ENCODE measurements at regions not wholly inside any gene's neighbourhood (a gene's known extent, or its start where the extent isn't known, plus 50 kb on each side); places are given as distances from the start of the nearest gene placed in this dataset.

DNA sequence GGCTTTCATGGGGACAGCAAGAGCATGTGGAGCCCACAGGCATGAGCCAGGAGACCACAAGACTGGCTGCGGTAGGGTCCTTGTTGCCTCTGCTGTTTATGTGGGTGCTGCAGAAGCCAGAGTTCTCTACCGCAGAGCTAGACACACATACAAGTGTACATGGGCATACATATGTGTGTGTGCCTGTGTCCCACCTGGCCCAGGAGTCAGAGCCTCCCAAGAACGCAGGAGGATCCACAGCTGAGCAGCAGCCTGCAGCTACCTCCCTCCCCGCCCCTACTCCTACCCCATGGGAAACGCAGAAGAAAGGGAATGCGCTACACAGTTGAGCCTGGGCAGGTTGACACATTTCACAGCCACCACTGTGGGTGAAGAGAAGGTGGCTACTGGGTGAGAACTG lies 438.1 kb upstream of the SMIM21 start:
- no peak overlapping the region for H3K9ac ChIP-seq (ENCODE audit: insufficient read depth, low read length)
- no peaks in the 10 kb centered on the region for H3K9me3 ChIP-seq (ENCODE audit: control insufficient read depth, insufficient read depth, low read depth, low read length)
- DNase-seq (ENCODE audit: low read depth in 2 of 2) = no peak
- H4K20me1 ChIP-seq (ENCODE audit: control insufficient read depth, extremely low read depth, insufficient read depth, low read length) = no peaks in the 10 kb centered on the region
- H3K27ac ChIP-seq (ENCODE audit: insufficient read depth, low read length) = no peak overlapping the region
- no peak overlapping the region for H3K4me3 ChIP-seq (replicated peaks in 1 of 4; ENCODE audit: control extremely low read depth in 1 of 4, insufficient read depth in 1 of 4, low read depth in 3 of 4, low read length in 4 of 4)
- no peak overlapping the region for H3K4me2 ChIP-seq (ENCODE audit: extremely low read depth, insufficient read depth, low read length)
- H3K36me3 ChIP-seq (ENCODE audit: control insufficient read depth, insufficient read depth, low read length) = no peaks in the 10 kb centered on the region
- no peaks in the 10 kb centered on the region for H3K79me2 ChIP-seq (ENCODE audit: control insufficient read depth, insufficient read depth, low read length)
- H3K4me1 ChIP-seq (ENCODE audit: control insufficient read depth, extremely low read depth, insufficient read depth, low read length) = no peaks in the 10 kb centered on the region
- H2AFZ ChIP-seq (ENCODE audit: low read length) = no peak overlapping the region
- no peaks in the 10 kb centered on the region for H3K27me3 ChIP-seq (ENCODE audit: control insufficient read depth, insufficient read depth, low read length)
- no peak for TF ChIP-seq EZH2 (IDR thresholded peaks at IDR 0.05; ENCODE audit: low read length, missing control alignments)
- TF ChIP-seq, protein P1, sequence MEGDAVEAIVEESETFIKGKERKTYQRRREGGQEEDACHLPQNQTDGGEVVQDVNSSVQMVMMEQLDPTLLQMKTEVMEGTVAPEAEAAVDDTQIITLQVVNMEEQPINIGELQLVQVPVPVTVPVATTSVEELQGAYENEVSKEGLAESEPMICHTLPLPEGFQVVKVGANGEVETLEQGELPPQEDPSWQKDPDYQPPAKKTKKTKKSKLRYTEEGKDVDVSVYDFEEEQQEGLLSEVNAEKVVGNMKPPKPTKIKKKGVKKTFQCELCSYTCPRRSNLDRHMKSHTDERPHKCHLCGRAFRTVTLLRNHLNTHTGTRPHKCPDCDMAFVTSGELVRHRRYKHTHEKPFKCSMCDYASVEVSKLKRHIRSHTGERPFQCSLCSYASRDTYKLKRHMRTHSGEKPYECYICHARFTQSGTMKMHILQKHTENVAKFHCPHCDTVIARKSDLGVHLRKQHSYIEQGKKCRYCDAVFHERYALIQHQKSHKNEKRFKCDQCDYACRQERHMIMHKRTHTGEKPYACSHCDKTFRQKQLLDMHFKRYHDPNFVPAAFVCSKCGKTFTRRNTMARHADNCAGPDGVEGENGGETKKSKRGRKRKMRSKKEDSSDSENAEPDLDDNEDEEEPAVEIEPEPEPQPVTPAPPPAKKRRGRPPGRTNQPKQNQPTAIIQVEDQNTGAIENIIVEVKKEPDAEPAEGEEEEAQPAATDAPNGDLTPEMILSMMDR (conservative IDR thresholded peaks at IDR 0.05 in 1 of 2, IDR thresholded peaks at IDR 0.05 in 1 of 2; ENCODE audit: low read depth in 1 of 2, low read length in 2 of 2) = no peak

DNA sequence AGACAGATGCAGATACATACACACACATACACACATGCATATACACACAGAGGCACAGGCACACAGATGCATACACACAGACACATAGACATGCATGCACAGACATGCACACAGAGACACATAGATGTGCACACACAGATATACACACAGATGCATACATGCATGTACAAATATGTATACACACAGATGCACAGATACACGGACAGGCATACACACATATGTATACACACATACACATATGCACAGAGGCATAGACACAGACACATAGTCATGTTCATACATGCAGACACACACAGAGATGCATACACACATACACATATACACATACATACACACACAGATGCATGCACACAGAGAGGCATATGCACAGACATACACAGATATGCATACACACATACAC lies 437.3 kb upstream of the SMIM21 start:
- no peak for DNase-seq (ENCODE audit: low read depth in 2 of 2)
- no peaks in the 10 kb centered on the region for H3K27me3 ChIP-seq (ENCODE audit: control insufficient read depth, insufficient read depth, low read length)
- no peak overlapping the region for H3K9ac ChIP-seq (ENCODE audit: insufficient read depth, low read length)
- H3K9me3 ChIP-seq (ENCODE audit: control insufficient read depth, insufficient read depth, low read depth, low read length) = no peaks in the 10 kb centered on the region
- H3K79me2 ChIP-seq (ENCODE audit: control insufficient read depth, insufficient read depth, low read length) = no peaks in the 10 kb centered on the region
- H3K4me2 ChIP-seq (ENCODE audit: extremely low read depth, insufficient read depth, low read length) = no peak overlapping the region
- H3K36me3 ChIP-seq (ENCODE audit: control insufficient read depth, insufficient read depth, low read length) = no peaks in the 10 kb centered on the region
- TF ChIP-seq, protein P1 (conservative IDR thresholded peaks at IDR 0.05 in 1 of 2, IDR thresholded peaks at IDR 0.05 in 1 of 2; ENCODE audit: low read depth in 1 of 2, low read length in 2 of 2) = no peak
- TF ChIP-seq EZH2 (IDR thresholded peaks at IDR 0.05; ENCODE audit: low read length, missing control alignments) = no peak
- H3K4me1 ChIP-seq (ENCODE audit: control insufficient read depth, extremely low read depth, insufficient read depth, low read length) = no peaks in the 10 kb centered on the region
- no peaks in the 10 kb centered on the region for H4K20me1 ChIP-seq (ENCODE audit: control insufficient read depth, extremely low read depth, insufficient read depth, low read length)
- H3K27ac ChIP-seq (ENCODE audit: insufficient read depth, low read length) = no peak overlapping the region
- no peak overlapping the region for H2AFZ ChIP-seq (ENCODE audit: low read length)
- H3K4me3 ChIP-seq (replicated peaks in 1 of 4; ENCODE audit: control extremely low read depth in 1 of 4, insufficient read depth in 1 of 4, low read depth in 3 of 4, low read length in 4 of 4) = no peak overlapping the region

DNA sequence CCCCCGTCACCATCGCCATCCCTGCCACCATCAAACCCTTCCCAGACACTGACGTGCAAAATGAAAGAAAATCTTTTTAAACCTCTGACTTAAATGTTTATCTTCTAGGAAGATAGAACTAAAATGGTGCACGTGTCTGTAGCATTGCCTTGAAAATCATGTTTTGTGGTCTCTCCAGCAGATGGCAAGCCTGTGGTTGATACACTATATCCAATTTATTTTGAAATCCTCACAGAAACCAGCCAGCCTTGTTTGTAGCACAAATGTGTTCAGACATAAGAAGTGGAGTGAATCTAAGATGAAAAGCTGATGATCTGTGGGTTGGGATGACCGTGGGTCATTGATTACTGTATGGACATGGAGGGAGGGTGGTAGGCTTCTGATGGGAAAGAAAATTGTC lies 436.2 kb upstream of the SMIM21 start:
- Histone ChIP-seq H3K4me3 (replicated peaks in 1 of 4; ENCODE audit: control extremely low read depth in 1 of 4, insufficient read depth in 1 of 4, low read depth in 3 of 4, low read length in 4 of 4) (no peak overlapping the region), H3K36me3 (ENCODE audit: control insufficient read depth, insufficient read depth, low read length) (no peaks in the 10 kb centered on the region), H3K4me2 (ENCODE audit: extremely low read depth, insufficient read depth, low read length) (no peak overlapping the region), H2AFZ (ENCODE audit: low read length) (no peak overlapping the region), H3K9ac (ENCODE audit: insufficient read depth, low read length) (no peak overlapping the region), H3K4me1 (ENCODE audit: control insufficient read depth, extremely low read depth, insufficient read depth, low read length) (no peaks in the 10 kb centered on the region), H3K9me3 (ENCODE audit: control insufficient read depth, insufficient read depth, low read depth, low read length) (no peaks in the 10 kb centered on the region), H3K27ac (ENCODE audit: insufficient read depth, low read length) (no peak overlapping the region), H3K27me3 (ENCODE audit: control insufficient read depth, insufficient read depth, low read length) (no peaks in the 10 kb centered on the region), H3K79me2 (ENCODE audit: control insufficient read depth, insufficient read depth, low read length) (no peaks in the 10 kb centered on the region), H4K20me1 (ENCODE audit: control insufficient read depth, extremely low read depth, insufficient read depth, low read length) (no peaks in the 10 kb centered on the region)
- no peak for TF ChIP-seq EZH2 (IDR thresholded peaks at IDR 0.05; ENCODE audit: low read length, missing control alignments)
- TF ChIP-seq, protein P1 (conservative IDR thresholded peaks at IDR 0.05 in 1 of 2, IDR thresholded peaks at IDR 0.05 in 1 of 2; ENCODE audit: low read depth in 1 of 2, low read length in 2 of 2) = no peak
- no peak for DNase-seq (ENCODE audit: low read depth in 2 of 2)

Measured in fibroblast of lung (primary cell).